Retinal pigment epithelial cell (primary cell): ENCODE measurements at regions not wholly inside any gene's neighbourhood (a gene's known extent, or its start where the extent isn't known, plus 50 kb on each side); places are given as distances from the start of the nearest gene placed in this dataset.

Experiments used
- DNase-seq: peaks from one replicate; pipeline ENCODE4 v3.0.0-alpha.2; 2010; ENCODE audit warnings: low read depth
- H3K4me3 ChIP-seq: 2 replicates; pipeline ENCODE4 v1.5.1; 2011; ENCODE audit warnings: mild to moderate bottlenecking, low read length, control low read depth, moderate library complexity
- CTCF ChIP-seq: conservative IDR thresholded peaks from 2 replicates; pipeline ENCODE4 v1.5.1; 2011; ENCODE audit warnings: low read depth, low read length, control low read depth, inconsistent platforms

- DNase-seq, result peak; percentile 99
- no peak overlapping the region for H3K4me3 ChIP-seq
- no peak for TF ChIP-seq CTCF
These were observed 68.5 kb downstream of the MRPL14 start for GRCh38 chr6:44058617-44059358.

- H3K4me3 ChIP-seq, result no peak overlapping the region
- DNase-seq, result peak; percentile 66
These were observed 69.2 kb downstream of the MRPL14 start for GRCh38 chr6:44057931-44058616.

GRCh38 chr6:44057238-44057930, 69.9 kb downstream of the MRPL14 start:
- DNase-seq, result peak; percentile 54
- no peak for TF ChIP-seq CTCF
- no peak overlapping the region for H3K4me3 ChIP-seq

More at GRCh38 chr6:44057931-44058616, 69.2 kb downstream of the MRPL14 start:
- no peak for TF ChIP-seq CTCF

GRCh38 chr6:44056392-44057237, 70.6 kb downstream of the MRPL14 start:
- TF ChIP-seq CTCF, result no peak
- H3K4me3 ChIP-seq, result no peak overlapping the region
- DNase-seq, result peak; percentile 96

GRCh38 chr6:44054721-44055559, 72.3 kb downstream of the MRPL14 start:
- no peak overlapping the region for H3K4me3 ChIP-seq
- no peak for TF ChIP-seq CTCF
- DNase-seq, result no peak

- H3K4me3 ChIP-seq, result no peak overlapping the region
- no peak for DNase-seq
- no peak for TF ChIP-seq CTCF
These were observed 73.3 kb downstream of the MRPL14 start for GRCh38 chr6:44053760-44054556.
